GM23338 (cell line): ENCODE measurements at regions not wholly inside any gene's neighbourhood (a gene's known extent, or its start where the extent isn't known, plus 50 kb on each side); places are given as distances from the start of the nearest gene placed in this dataset.

Source experiments
- ATAC-seq: fragments of 200-7000 bp; cut with Tn5 transposase; 3 replicates; pipeline ENCODE4 v1.9.1; 2020
- DNase-seq: peaks from one replicate; pipeline ENCODE4 v3.0.0-alpha.2; 2015; ENCODE audit warnings: low spot score
- H2AFZ ChIP-seq: fragments of 200-600 bp; sonication (generic); 2 replicates; pipeline ENCODE4 v1.8.0; 2016; ENCODE audit warnings: antibody characterized with exemption, mild to moderate bottlenecking, moderate library complexity
- H3F3A ChIP-seq: fragments of 200-600 bp; sonication (generic); replicated peaks from 2 replicates; pipeline ENCODE4 v1.8.0; 2017; ENCODE audit warnings: antibody characterized with exemption, mixed run types, low read depth
- H3K27ac ChIP-seq: fragments of 200-600 bp; sonication (generic); 2 replicates; pipeline ENCODE4 v1.6.1; 2016; ENCODE audit warnings: low read depth
- H3K27me3 ChIP-seq: fragments of 200-600 bp; sonication (generic); 2 replicates; pipeline ENCODE4 v1.8.0; 2016; ENCODE audit warnings: mild to moderate bottlenecking, mixed run types, moderate library complexity; ENCODE audit not compliant: insufficient read depth
- H3K36me3 ChIP-seq: fragments of 200-600 bp; sonication (generic); 2 replicates; pipeline ENCODE4 v1.8.0; 2016; ENCODE audit warnings: mild to moderate bottlenecking; ENCODE audit not compliant: insufficient read depth
- H3K4me1 ChIP-seq: fragments of 200-600 bp; sonication (generic); 2 replicates; pipeline ENCODE4 v1.8.0; 2016; ENCODE audit warnings: mild to moderate bottlenecking, moderate library complexity; ENCODE audit not compliant: insufficient read depth
- H3K4me2 ChIP-seq: fragments of 200-600 bp; sonication (generic); 2 replicates; pipeline ENCODE4 v1.7.1; 2017; ENCODE audit warnings: mixed run types
- H3K4me3 ChIP-seq: fragments of 200-600 bp; sonication (generic); 2 replicates; pipeline ENCODE4 v1.6.1; 2016; ENCODE audit warnings: mixed run types
- H3K79me2 ChIP-seq: fragments of 200-600 bp; sonication (generic); replicated peaks from 2 replicates; pipeline ENCODE4 v1.8.0; 2017; ENCODE audit warnings: mild to moderate bottlenecking; ENCODE audit not compliant: insufficient read depth
- H3K9me2 ChIP-seq: fragments of 200-600 bp; sonication (generic); 2 replicates; pipeline ENCODE4 v1.8.0; 2017; ENCODE audit not compliant: insufficient read depth
- H4K20me1 ChIP-seq: fragments of 200-600 bp; sonication (generic); replicated peaks from 2 replicates; pipeline ENCODE4 v1.8.0; 2017; ENCODE audit warnings: mild to moderate bottlenecking; ENCODE audit not compliant: insufficient read depth
- H3K27ac Mint-ChIP-seq: 2 replicates; pipeline ENCODE4 v1.8.0; 2020; ENCODE audit warnings: inconsistent platforms, mild to moderate bottlenecking, moderate library complexity, mixed read lengths
- H3K27me3 Mint-ChIP-seq: 3 replicates; pipeline ENCODE4 v1.8.0; 2022; ENCODE audit warnings: low read depth, mild to moderate bottlenecking, moderate library complexity, mixed read lengths, inconsistent platforms; ENCODE audit not compliant: insufficient read depth, poor library complexity
- H3K36me3 Mint-ChIP-seq: 3 replicates; pipeline ENCODE4 v1.8.0; 2021; ENCODE audit warnings: low read depth, mild to moderate bottlenecking, inconsistent platforms, moderate library complexity, mixed read lengths
- H3K4me1 Mint-ChIP-seq: 3 replicates; pipeline ENCODE4 v1.8.0; 2020; ENCODE audit warnings: mild to moderate bottlenecking, inconsistent platforms, mixed read lengths
- H3K4me3 Mint-ChIP-seq: 3 replicates; pipeline ENCODE4 v1.8.0; 2021; ENCODE audit warnings: moderate library complexity, mild to moderate bottlenecking, inconsistent platforms, mixed read lengths
- H3K9me3 Mint-ChIP-seq: 3 replicates; pipeline ENCODE4 v1.8.0; 2020; ENCODE audit warnings: moderate library complexity, mild to moderate bottlenecking, inconsistent platforms, mixed read lengths
- CREB1 ChIP-seq: fragments of 250-450 bp; sonication (Bioruptor Pico); IDR thresholded peaks from 2 replicates; pipeline ENCODE4 v1.5.0; 2020; ENCODE audit warnings: low read depth, mild to moderate bottlenecking, moderate library complexity
- CTCF ChIP-seq, 2 experiments: fragments of 200-600 bp in 1 of 2; sonication (generic) in 1 of 2; conservative IDR thresholded peaks; 2 replicates each; pipeline versions ENCODE4 v1.5.1 to v1.6.1; 2016 to 2017; ENCODE audit warnings: antibody characterized with exemption in 2 of 2, low read depth in 2 of 2, mild to moderate bottlenecking in 2 of 2, moderate library complexity in 1 of 2
- ETS1 ChIP-seq: IDR thresholded peaks from 2 replicates; pipeline ENCODE4 v1.6.1; 2016; ENCODE audit warnings: antibody characterized with exemption
- EZH2 ChIP-seq: fragments of 200-600 bp; sonication (generic); IDR thresholded peaks from one replicate; pipeline ENCODE4 v1.8.0; 2017; ENCODE audit warnings: antibody characterized with exemption, mild to moderate bottlenecking, low read depth; ENCODE audit not compliant: unreplicated experiment
- EZH2phosphoT487 ChIP-seq: fragments of 200-600 bp; sonication (generic); IDR thresholded peaks from one replicate; pipeline ENCODE4 v1.8.1; 2018; ENCODE audit warnings: antibody characterized with exemption; ENCODE audit not compliant: unreplicated experiment
- JUNB ChIP-seq: IDR thresholded peaks from one replicate; pipeline ENCODE4 v1.6.1; 2016; ENCODE audit warnings: antibody characterized with exemption; ENCODE audit not compliant: unreplicated experiment
- NANOG ChIP-seq: IDR thresholded peaks from 2 replicates; pipeline ENCODE4 v1.6.1; 2016; ENCODE audit warnings: antibody characterized with exemption, borderline replicate concordance
- POLR2AphosphoS5 ChIP-seq: IDR thresholded peaks from 2 replicates; pipeline ENCODE4 v1.6.1; 2016; ENCODE audit warnings: antibody characterized with exemption, low read depth
- REST ChIP-seq: IDR thresholded peaks from one replicate; pipeline ENCODE4 v1.6.1; 2018; ENCODE audit warnings: antibody characterized with exemption; ENCODE audit not compliant: unreplicated experiment
- STAT1 ChIP-seq: IDR thresholded peaks from one replicate; pipeline ENCODE4 v1.6.1; 2016; ENCODE audit warnings: antibody characterized with exemption; ENCODE audit not compliant: unreplicated experiment
- ZNF114 ChIP-seq: fragments of 250-450 bp; sonication (Bioruptor Pico); IDR thresholded peaks from 2 replicates; pipeline ENCODE4 v1.5.0; 2020; ENCODE audit warnings: mild to moderate bottlenecking, moderate library complexity
- ZNF331 ChIP-seq: fragments of 250-450 bp; sonication (Bioruptor Pico); IDR thresholded peaks from 2 replicates; pipeline ENCODE4 v1.5.0; 2020; ENCODE audit warnings: low read depth, mild to moderate bottlenecking, moderate library complexity
- ZNF462 ChIP-seq: fragments of 250-450 bp; sonication (Bioruptor Pico); IDR thresholded peaks from 2 replicates; pipeline ENCODE4 v1.5.0; 2020; ENCODE audit warnings: mild to moderate bottlenecking, moderate library complexity

- no peaks in the 10 kb centered on the region for H3K9me3 Mint-ChIP-seq
- no peaks in the 10 kb centered on the region for H3K27me3 ChIP-seq
- no peaks in the 10 kb centered on the region for H3K4me1 Mint-ChIP-seq
- H3K27ac Mint-ChIP-seq = no peak overlapping the region
- no peaks in the 10 kb centered on the region for H3K4me1 ChIP-seq
- H3F3A ChIP-seq = no peaks in the 10 kb centered on the region
- DNase-seq (no peak), ATAC-seq (no peak)
- TF ChIP-seq CTCF (conservative IDR thresholded peaks at IDR 0.05; ENCODE audit: low read depth in 2 of 2) = no peak
- no peak for TF ChIP-seq JUNB
- TF ChIP-seq ZNF114 (CRISPR knock-in tag) = no peak
- TF ChIP-seq EZH2 = no peak
- no peak for TF ChIP-seq CREB1 (CRISPR knock-in tag)
- no peak for TF ChIP-seq ZNF331 (CRISPR knock-in tag)
- no peak for TF ChIP-seq EZH2phosphoT487
- no peak for TF ChIP-seq STAT1
- TF ChIP-seq REST = no peak
- TF ChIP-seq ETS1 = no peak
- TF ChIP-seq NANOG = no peak
- no peak for TF ChIP-seq ZNF462 (CRISPR knock-in tag)
- no peak for TF ChIP-seq POLR2AphosphoS5
- 0 out of 2 replicates have a peak overlapping the region, but pooled peaks have one; percentile 18 for H2AFZ ChIP-seq
- H3K27ac ChIP-seq = no peak overlapping the region
- H3K4me3 Mint-ChIP-seq = no peak overlapping the region
- H3K79me2 ChIP-seq = no peaks in the 10 kb centered on the region
- H3K27me3 Mint-ChIP-seq = peaks cover 2% of the 10 kb centered on the region
- no peaks in the 10 kb centered on the region for H3K36me3 ChIP-seq
- peaks cover 9% of the 10 kb centered on the region; the same call in 1 of the 2 replicates for H3K9me2 ChIP-seq
- no peak overlapping the region for H3K4me3 ChIP-seq
- H3K4me2 ChIP-seq = no peak overlapping the region
- no peaks in the 10 kb centered on the region for H4K20me1 ChIP-seq
- no peaks in the 10 kb centered on the region for H3K36me3 Mint-ChIP-seq
Observed at GRCh38 chr10:29851241-29851640, 208.1 kb downstream of the JCAD start.
